ENCODE measurements at regions not wholly inside any gene's neighbourhood (a gene's known extent, or its start where the extent isn't known, plus 50 kb on each side); places are given as distances from the start of the nearest gene placed in this dataset.

DNA sequence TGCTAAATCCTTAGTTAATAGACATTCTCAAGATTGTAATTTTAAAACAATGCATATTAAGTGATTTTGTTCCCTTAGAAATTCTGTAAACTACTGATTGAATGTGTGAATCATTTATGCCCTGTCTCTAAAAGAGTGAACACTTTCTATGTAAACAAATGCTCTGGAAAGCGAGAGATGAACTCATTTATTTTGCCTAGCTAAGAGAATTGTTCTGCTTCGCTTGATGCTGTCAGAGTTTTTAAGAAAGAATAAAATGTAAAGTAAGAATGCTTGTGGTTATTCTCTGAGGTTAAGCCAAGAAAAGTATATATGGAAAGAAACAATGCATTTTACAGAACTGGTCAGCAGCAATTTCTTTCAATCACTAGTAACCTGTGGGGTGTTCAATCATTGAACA lies 347.4 kb upstream of the NUDT12 start:
- H3K9me3 ChIP-seq (ENCODE audit: control insufficient read depth in 2 of 2, low read length in 2 of 2) = no peaks in the 10 kb centered on the region
- no peak overlapping the region for H3K4me3 ChIP-seq (ENCODE audit: low read length in 2 of 2)
- no peak overlapping the region for H3K27ac ChIP-seq (ENCODE audit: low read depth in 2 of 2, low read length in 2 of 2)
- H3K36me3 ChIP-seq (ENCODE audit: control insufficient read depth in 2 of 2, insufficient read depth in 2 of 2, low read length in 2 of 2) = no peaks in the 10 kb centered on the region
- no peaks in the 10 kb centered on the region for H3K27me3 ChIP-seq (ENCODE audit: control insufficient read depth in 2 of 2, insufficient read depth in 2 of 2, low read length in 2 of 2)
- no peak overlapping the region for H3K9ac ChIP-seq (ENCODE audit: low read depth in 1 of 2, low read length in 2 of 2)
- no peaks in the 10 kb centered on the region for H3K4me1 ChIP-seq (ENCODE audit: control insufficient read depth in 2 of 2, insufficient read depth in 2 of 2, low read length in 2 of 2)

DNA sequence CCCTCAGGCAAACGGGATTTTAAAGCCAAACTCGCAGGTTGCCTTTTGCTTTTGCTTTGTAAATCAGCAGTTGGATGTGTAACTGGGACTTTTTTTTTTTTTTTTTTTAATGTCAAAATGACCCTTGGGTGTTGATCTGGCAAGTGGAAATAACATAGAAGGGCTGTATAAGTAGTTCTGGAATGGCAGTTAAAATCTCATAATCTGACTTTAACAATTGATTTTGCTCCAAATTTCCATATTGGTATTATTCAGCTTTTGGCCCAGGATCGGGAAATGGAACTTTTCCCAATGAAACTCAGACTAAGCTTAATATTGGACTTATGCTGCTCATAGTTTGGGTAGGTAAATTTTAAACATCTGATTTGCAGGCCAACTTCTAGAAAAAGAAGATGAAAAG lies 346.8 kb upstream of the NUDT12 start:
- Histone ChIP-seq H3K9ac (ENCODE audit: low read depth in 1 of 2, low read length in 2 of 2) (no peak overlapping the region), H3K4me3 (ENCODE audit: low read length in 2 of 2) (no peak overlapping the region), H3K27me3 (ENCODE audit: control insufficient read depth in 2 of 2, insufficient read depth in 2 of 2, low read length in 2 of 2) (no peaks in the 10 kb centered on the region), H3K36me3 (ENCODE audit: control insufficient read depth in 2 of 2, insufficient read depth in 2 of 2, low read length in 2 of 2) (no peaks in the 10 kb centered on the region), H3K27ac (ENCODE audit: low read depth in 2 of 2, low read length in 2 of 2) (no peak overlapping the region), H3K4me1 (ENCODE audit: control insufficient read depth in 2 of 2, insufficient read depth in 2 of 2, low read length in 2 of 2) (no peaks in the 10 kb centered on the region), H3K9me3 (ENCODE audit: control insufficient read depth in 2 of 2, low read length in 2 of 2) (no peaks in the 10 kb centered on the region)

DNA sequence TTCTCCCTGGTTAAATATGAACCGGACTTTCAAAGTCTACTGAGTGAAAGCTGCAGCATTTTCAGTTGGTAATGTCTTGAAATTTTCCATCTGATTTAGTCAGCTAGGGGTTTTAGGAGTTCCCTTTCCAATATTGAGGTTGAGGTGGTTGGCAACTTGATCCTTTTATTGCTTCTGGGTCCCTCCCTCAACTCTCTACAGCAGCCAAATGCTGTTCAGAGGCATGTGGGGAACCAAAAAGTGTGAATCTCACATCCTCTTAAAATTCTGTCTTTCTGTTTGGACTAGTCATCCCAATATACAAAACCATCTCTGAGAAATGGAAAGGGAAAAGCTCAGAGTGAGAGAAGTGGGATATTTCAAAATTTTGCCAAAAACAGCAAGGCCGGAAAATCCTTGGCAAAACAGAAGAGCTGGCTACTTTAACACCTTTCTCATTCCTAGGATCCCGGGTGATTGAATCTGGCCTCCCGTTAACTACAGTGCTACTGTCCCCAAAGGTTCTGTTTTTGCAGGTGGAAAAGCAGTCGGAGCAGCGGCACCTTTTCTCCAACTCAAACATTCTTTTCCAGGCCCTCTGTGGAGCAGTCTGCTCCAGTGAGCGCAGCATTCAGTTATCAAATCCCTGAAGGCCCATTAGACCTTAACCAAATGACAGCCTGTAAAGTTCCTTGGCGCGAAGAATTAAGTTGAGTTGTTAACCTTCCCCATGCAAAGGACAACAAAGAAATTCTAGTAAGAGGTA lies 345.9 kb upstream of the NUDT12 start:
- no peaks in the 10 kb centered on the region for H3K36me3 ChIP-seq (ENCODE audit: control insufficient read depth in 2 of 2, insufficient read depth in 2 of 2, low read length in 2 of 2)
- no peak overlapping the region for H3K27ac ChIP-seq (ENCODE audit: low read depth in 2 of 2, low read length in 2 of 2)
- no peaks in the 10 kb centered on the region for H3K27me3 ChIP-seq (ENCODE audit: control insufficient read depth in 2 of 2, insufficient read depth in 2 of 2, low read length in 2 of 2)
- no peaks in the 10 kb centered on the region for H3K4me1 ChIP-seq (ENCODE audit: control insufficient read depth in 2 of 2, insufficient read depth in 2 of 2, low read length in 2 of 2)
- no peak overlapping the region for H3K4me3 ChIP-seq (ENCODE audit: low read length in 2 of 2)
- H3K9me3 ChIP-seq (ENCODE audit: control insufficient read depth in 2 of 2, low read length in 2 of 2) = no peaks in the 10 kb centered on the region
- H3K9ac ChIP-seq (ENCODE audit: low read depth in 1 of 2, low read length in 2 of 2) = no peak overlapping the region

DNA sequence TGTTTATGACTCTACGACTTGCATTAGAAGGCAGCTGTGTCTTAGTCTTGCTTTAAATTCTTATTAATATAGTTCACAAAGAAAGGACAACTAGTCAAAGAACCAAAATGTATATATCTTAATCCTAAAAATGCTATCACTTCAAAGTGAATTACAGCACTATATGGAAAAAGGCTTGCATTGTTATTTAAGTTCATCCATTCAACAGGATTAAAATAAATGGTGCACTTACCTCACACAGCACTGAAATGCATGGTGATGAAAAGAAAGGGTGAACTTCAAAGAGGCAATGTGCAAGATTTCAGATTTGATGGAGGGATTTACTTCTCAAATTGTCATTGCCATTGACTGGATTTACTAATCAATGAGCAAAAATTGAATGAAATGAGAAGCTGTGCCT lies 344.4 kb upstream of the NUDT12 start:
- Histone ChIP-seq H3K27ac (ENCODE audit: low read depth in 2 of 2, low read length in 2 of 2) (no peak overlapping the region), H3K4me1 (ENCODE audit: control insufficient read depth in 2 of 2, insufficient read depth in 2 of 2, low read length in 2 of 2) (no peaks in the 10 kb centered on the region), H3K9ac (ENCODE audit: low read depth in 1 of 2, low read length in 2 of 2) (no peak overlapping the region), H3K4me3 (ENCODE audit: low read length in 2 of 2) (no peak overlapping the region), H3K9me3 (ENCODE audit: control insufficient read depth in 2 of 2, low read length in 2 of 2) (no peaks in the 10 kb centered on the region), H3K36me3 (ENCODE audit: control insufficient read depth in 2 of 2, insufficient read depth in 2 of 2, low read length in 2 of 2) (no peaks in the 10 kb centered on the region), H3K27me3 (ENCODE audit: control insufficient read depth in 2 of 2, insufficient read depth in 2 of 2, low read length in 2 of 2) (no peaks in the 10 kb centered on the region)

DNA sequence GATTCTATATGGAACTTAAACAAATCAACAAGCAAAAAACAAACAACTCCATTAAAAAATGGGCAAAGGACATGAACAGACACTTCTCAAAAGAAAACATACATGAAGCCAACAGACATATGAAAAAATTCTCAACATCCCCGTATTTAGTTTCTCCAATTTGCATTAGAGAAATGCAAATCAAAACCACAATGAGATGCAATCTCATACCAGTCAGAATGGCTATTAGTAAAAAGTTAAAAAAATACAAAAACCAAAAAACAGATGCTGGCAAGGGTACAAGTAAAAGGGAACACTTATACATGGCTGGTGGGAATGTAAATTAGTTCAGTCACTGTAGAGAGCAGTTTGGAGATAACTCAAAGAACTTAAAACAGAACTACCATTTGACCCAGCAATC lies 342.1 kb upstream of the NUDT12 start:
- Histone ChIP-seq H3K9me3 (ENCODE audit: control insufficient read depth in 2 of 2, low read length in 2 of 2) (no peaks in the 10 kb centered on the region), H3K36me3 (ENCODE audit: control insufficient read depth in 2 of 2, insufficient read depth in 2 of 2, low read length in 2 of 2) (no peaks in the 10 kb centered on the region)

DNA sequence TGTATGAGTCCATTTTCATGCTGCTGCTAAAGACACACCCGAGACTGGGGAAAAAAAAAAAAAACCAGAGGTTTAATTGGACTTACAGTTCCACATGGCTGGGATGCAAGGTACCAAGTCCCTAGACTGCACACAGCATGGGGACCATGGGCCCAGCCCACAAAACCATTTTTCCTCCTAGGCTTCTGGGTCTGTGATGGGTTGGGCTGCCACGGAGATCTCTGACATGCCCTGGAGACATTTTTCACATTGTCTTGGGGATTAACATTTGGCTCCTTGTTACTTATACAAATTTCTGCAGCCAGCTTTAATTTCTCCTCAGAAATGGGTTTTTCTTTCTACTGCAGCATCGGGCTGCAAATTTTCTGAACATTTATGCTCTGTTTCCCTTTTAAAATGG lies 340.3 kb upstream of the NUDT12 start:
- H3K9ac ChIP-seq (ENCODE audit: low read depth in 1 of 2, low read length in 2 of 2) = no peak overlapping the region
- no peak overlapping the region for H3K4me3 ChIP-seq (ENCODE audit: low read length in 2 of 2)
- H3K4me1 ChIP-seq (ENCODE audit: control insufficient read depth in 2 of 2, insufficient read depth in 2 of 2, low read length in 2 of 2) = no peaks in the 10 kb centered on the region
- no peak overlapping the region for H3K27ac ChIP-seq (ENCODE audit: low read depth in 2 of 2, low read length in 2 of 2)
- no peaks in the 10 kb centered on the region for H3K36me3 ChIP-seq (ENCODE audit: control insufficient read depth in 2 of 2, insufficient read depth in 2 of 2, low read length in 2 of 2)
- no peaks in the 10 kb centered on the region for H3K9me3 ChIP-seq (ENCODE audit: control insufficient read depth in 2 of 2, low read length in 2 of 2)
- H3K27me3 ChIP-seq (ENCODE audit: control insufficient read depth in 2 of 2, insufficient read depth in 2 of 2, low read length in 2 of 2) = no peaks in the 10 kb centered on the region

More for the DNA sequence above, 342.1 kb upstream of the NUDT12 start:
- Histone ChIP-seq H3K27me3 (ENCODE audit: control insufficient read depth in 2 of 2, insufficient read depth in 2 of 2, low read length in 2 of 2) (no peaks in the 10 kb centered on the region), H3K4me3 (ENCODE audit: low read length in 2 of 2) (no peak overlapping the region), H3K27ac (ENCODE audit: low read depth in 2 of 2, low read length in 2 of 2) (no peak overlapping the region), H3K4me1 (ENCODE audit: control insufficient read depth in 2 of 2, insufficient read depth in 2 of 2, low read length in 2 of 2) (no peaks in the 10 kb centered on the region), H3K9ac (ENCODE audit: low read depth in 1 of 2, low read length in 2 of 2) (no peak overlapping the region)

DNA sequence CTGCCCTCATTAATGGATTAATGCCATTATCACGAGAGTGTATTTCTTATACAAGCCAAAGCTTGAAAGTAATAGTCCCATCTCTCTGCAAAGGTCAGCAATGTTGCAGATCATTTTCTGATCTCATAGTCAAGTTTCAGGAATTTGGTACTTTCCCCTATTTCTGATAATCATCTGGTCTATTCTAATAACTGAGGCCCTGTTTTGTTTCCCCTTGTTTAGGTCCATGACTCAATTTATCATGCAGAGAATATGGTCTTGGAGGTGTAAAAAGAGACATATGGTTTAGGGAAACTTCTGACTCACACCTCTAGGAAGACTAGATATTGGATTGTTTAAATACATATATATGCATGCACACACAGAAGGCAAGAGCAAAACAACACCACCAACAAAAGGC lies 339.3 kb upstream of the NUDT12 start:
- no peaks in the 10 kb centered on the region for H3K36me3 ChIP-seq (ENCODE audit: control insufficient read depth in 2 of 2, insufficient read depth in 2 of 2, low read length in 2 of 2)
- no peaks in the 10 kb centered on the region for H3K27me3 ChIP-seq (ENCODE audit: control insufficient read depth in 2 of 2, insufficient read depth in 2 of 2, low read length in 2 of 2)
- H3K9me3 ChIP-seq (ENCODE audit: control insufficient read depth in 2 of 2, low read length in 2 of 2) = no peaks in the 10 kb centered on the region
- no peak overlapping the region for H3K27ac ChIP-seq (ENCODE audit: low read depth in 2 of 2, low read length in 2 of 2)
- no peaks in the 10 kb centered on the region for H3K4me1 ChIP-seq (ENCODE audit: control insufficient read depth in 2 of 2, insufficient read depth in 2 of 2, low read length in 2 of 2)
- no peak overlapping the region for H3K4me3 ChIP-seq (ENCODE audit: low read length in 2 of 2)
- H3K9ac ChIP-seq (ENCODE audit: low read depth in 1 of 2, low read length in 2 of 2) = no peak overlapping the region

DNA sequence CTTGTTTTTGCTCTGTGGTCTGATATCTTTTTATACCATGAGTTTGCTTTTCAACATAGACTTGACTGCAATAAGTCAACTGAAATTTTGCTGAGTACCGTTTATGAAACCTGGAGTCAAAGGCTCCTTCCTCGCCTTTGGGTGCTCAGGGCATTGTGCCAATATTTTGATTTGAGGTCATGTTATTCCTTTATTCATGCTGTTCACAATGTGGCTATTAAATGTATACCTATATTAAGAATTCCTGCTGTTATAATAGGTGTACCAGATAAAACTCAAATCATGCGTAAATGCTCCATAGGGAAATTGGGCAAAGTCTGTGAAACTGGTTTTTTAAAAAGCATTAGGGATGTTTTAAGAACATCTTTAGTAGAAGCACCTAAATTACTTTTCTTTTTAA lies 334.0 kb upstream of the NUDT12 start:
- Histone ChIP-seq H3K9me3 (ENCODE audit: control insufficient read depth in 2 of 2, low read length in 2 of 2) (no peaks in the 10 kb centered on the region), H3K36me3 (ENCODE audit: control insufficient read depth in 2 of 2, insufficient read depth in 2 of 2, low read length in 2 of 2) (no peaks in the 10 kb centered on the region), H3K27ac (ENCODE audit: low read depth in 2 of 2, low read length in 2 of 2) (no peak overlapping the region), H3K27me3 (ENCODE audit: control insufficient read depth in 2 of 2, insufficient read depth in 2 of 2, low read length in 2 of 2) (no peaks in the 10 kb centered on the region), H3K4me3 (ENCODE audit: low read length in 2 of 2) (no peak overlapping the region), H3K4me1 (ENCODE audit: control insufficient read depth in 2 of 2, insufficient read depth in 2 of 2, low read length in 2 of 2) (no peaks in the 10 kb centered on the region), H3K9ac (ENCODE audit: low read depth in 1 of 2, low read length in 2 of 2) (no peak overlapping the region)

DNA sequence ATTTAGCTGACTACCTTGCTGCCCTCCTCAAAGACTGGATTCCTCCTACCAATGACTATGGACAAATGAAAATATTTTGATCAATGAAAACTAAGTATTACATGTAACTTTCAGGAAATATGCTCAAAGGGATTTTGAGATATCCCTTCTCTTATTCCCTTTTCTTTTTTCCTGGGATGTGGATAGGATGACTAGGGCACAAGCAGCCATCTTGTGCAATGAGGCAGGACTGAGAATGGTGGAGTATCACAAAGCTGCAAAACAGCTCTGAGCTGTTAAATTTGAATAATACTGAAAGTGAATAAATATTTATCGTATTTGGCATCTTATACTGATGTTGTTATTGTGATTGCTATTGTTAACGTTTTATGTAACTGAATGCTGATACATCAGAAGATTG lies 333.1 kb upstream of the NUDT12 start:
- no peaks in the 10 kb centered on the region for H3K36me3 ChIP-seq (ENCODE audit: control insufficient read depth in 2 of 2, insufficient read depth in 2 of 2, low read length in 2 of 2)
- H3K9me3 ChIP-seq (ENCODE audit: control insufficient read depth in 2 of 2, low read length in 2 of 2) = no peaks in the 10 kb centered on the region
- H3K4me1 ChIP-seq (ENCODE audit: control insufficient read depth in 2 of 2, insufficient read depth in 2 of 2, low read length in 2 of 2) = no peaks in the 10 kb centered on the region
- H3K27ac ChIP-seq (ENCODE audit: low read depth in 2 of 2, low read length in 2 of 2) = no peak overlapping the region
- no peak overlapping the region for H3K4me3 ChIP-seq (ENCODE audit: low read length in 2 of 2)
- no peak overlapping the region for H3K9ac ChIP-seq (ENCODE audit: low read depth in 1 of 2, low read length in 2 of 2)
- H3K27me3 ChIP-seq (ENCODE audit: control insufficient read depth in 2 of 2, insufficient read depth in 2 of 2, low read length in 2 of 2) = no peaks in the 10 kb centered on the region

DNA sequence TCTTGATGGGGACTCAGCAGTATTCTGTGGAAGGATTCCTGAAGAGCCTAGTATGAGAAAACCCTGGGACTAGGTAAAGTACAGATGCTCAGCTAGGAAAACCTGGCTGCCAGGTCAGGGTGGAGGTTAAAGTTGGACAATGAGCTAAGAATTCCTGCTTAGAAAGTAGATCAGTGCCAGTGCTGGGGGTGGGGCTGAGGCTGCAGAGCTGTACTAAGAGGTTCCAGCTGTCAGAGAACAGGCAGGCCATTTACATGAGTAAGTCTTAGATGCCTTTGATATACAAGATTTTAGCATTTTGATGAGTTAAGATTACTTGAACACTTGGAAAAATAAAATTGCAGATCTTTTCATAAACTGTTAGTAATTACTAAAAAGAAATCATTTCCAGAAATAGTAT lies 332.3 kb upstream of the NUDT12 start:
- Histone ChIP-seq H3K9me3 (ENCODE audit: control insufficient read depth in 2 of 2, low read length in 2 of 2) (no peaks in the 10 kb centered on the region), H3K27me3 (ENCODE audit: control insufficient read depth in 2 of 2, insufficient read depth in 2 of 2, low read length in 2 of 2) (no peaks in the 10 kb centered on the region), H3K4me3 (ENCODE audit: low read length in 2 of 2) (no peak overlapping the region), H3K4me1 (ENCODE audit: control insufficient read depth in 2 of 2, insufficient read depth in 2 of 2, low read length in 2 of 2) (no peaks in the 10 kb centered on the region), H3K27ac (ENCODE audit: low read depth in 2 of 2, low read length in 2 of 2) (no peak overlapping the region), H3K36me3 (ENCODE audit: control insufficient read depth in 2 of 2, insufficient read depth in 2 of 2, low read length in 2 of 2) (no peaks in the 10 kb centered on the region), H3K9ac (ENCODE audit: low read depth in 1 of 2, low read length in 2 of 2) (no peak overlapping the region)

DNA sequence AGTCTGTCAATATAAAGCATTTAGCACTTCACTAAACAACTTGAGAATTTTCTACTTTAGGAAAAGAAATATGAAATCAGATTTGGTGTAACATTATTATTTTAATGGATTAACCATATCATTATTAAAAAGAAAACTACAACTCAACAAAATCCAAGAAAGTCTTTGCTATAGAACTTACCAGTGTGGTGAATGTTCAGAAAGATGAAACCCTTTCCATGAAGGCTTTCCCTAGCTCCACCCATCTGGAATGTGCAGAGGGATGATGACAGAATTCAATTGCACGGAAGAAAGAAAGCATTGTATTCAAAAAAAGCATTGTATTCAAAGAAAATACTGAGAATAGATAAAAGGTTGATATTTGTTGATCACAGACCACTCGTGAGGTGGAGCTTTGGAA lies 328.6 kb upstream of the NUDT12 start:
- Histone ChIP-seq H3K4me3 (ENCODE audit: low read length in 2 of 2) (no peak overlapping the region), H3K27ac (ENCODE audit: low read depth in 2 of 2, low read length in 2 of 2) (no peak overlapping the region), H3K9ac (ENCODE audit: low read depth in 1 of 2, low read length in 2 of 2) (no peak overlapping the region), H3K4me1 (ENCODE audit: control insufficient read depth in 2 of 2, insufficient read depth in 2 of 2, low read length in 2 of 2) (no peaks in the 10 kb centered on the region), H3K27me3 (ENCODE audit: control insufficient read depth in 2 of 2, insufficient read depth in 2 of 2, low read length in 2 of 2) (no peaks in the 10 kb centered on the region), H3K9me3 (ENCODE audit: control insufficient read depth in 2 of 2, low read length in 2 of 2) (no peaks in the 10 kb centered on the region), H3K36me3 (ENCODE audit: control insufficient read depth in 2 of 2, insufficient read depth in 2 of 2, low read length in 2 of 2) (no peaks in the 10 kb centered on the region)
